WTC11 (cell line): ENCODE measurements at regions not wholly inside any gene's neighbourhood (a gene's known extent, or its start where the extent isn't known, plus 50 kb on each side); places are given as distances from the start of the nearest gene placed in this dataset.

ENCODE experiments used
- ATAC-seq: fragments of 200-7000 bp; cut with Tn5 transposase; 2 replicates; pipeline ENCODE4 v1.10.0; 2021; ENCODE audit warnings: mild to moderate bottlenecking, moderate library complexity
- CTCF ChIA-PET: fragments of 300-600 bp; sonication (Branson Sonifier 250); formaldehyde crosslinking; loops from one replicate; lab custom pipeline; 2021; ENCODE audit warnings: antibody characterized with exemption; lab: Charles Lee
- POLR2A ChIA-PET: fragments of 350-600 bp; sonication (Branson Sonifier 250); formaldehyde crosslinking; loops from one replicate; lab custom pipeline; 2021; ENCODE audit warnings: antibody characterized with exemption; lab: Charles Lee
- DNase-seq: peaks from one replicate; pipeline ENCODE4 v3.0.0; 2021; ENCODE audit warnings: low spot score
- H3K27ac Mint-ChIP-seq: 2 replicates; pipeline ENCODE4 v1.8.0; 2021; ENCODE audit warnings: mixed read lengths
- H3K27me3 Mint-ChIP-seq: 2 replicates; pipeline ENCODE4 v1.8.0; 2021; ENCODE audit warnings: low read depth, mild to moderate bottlenecking, moderate library complexity, mixed read lengths
- H3K36me3 Mint-ChIP-seq: 2 replicates; pipeline ENCODE4 v1.8.0; 2021; ENCODE audit warnings: mixed read lengths
- H3K4me1 Mint-ChIP-seq: 2 replicates; pipeline ENCODE4 v1.8.0; 2022; ENCODE audit warnings: mixed read lengths
- H3K4me3 Mint-ChIP-seq: 2 replicates; pipeline ENCODE4 v1.8.0; 2021; ENCODE audit warnings: mild to moderate bottlenecking, moderate library complexity, mixed read lengths
- H3K9me3 Mint-ChIP-seq: 2 replicates; pipeline ENCODE4 v1.8.0; 2021; ENCODE audit warnings: mixed read lengths
- ATF2 ChIP-seq: sonication (generic); formaldehyde crosslinking; IDR thresholded peaks from 2 replicates; pipeline ENCODE4 v1.8.1; 2022; ENCODE audit warnings: low read depth, missing genetic modification reagents, borderline replicate concordance
- CREB1 ChIP-seq: sonication (generic); formaldehyde crosslinking; IDR thresholded peaks from 2 replicates; pipeline ENCODE4 v1.8.0; 2023; ENCODE audit warnings: mild to moderate bottlenecking, missing genetic modification reagents
- EMX1 ChIP-seq: fragments of 250-450 bp; sonication (Bioruptor Pico); IDR thresholded peaks from 2 replicates; pipeline ENCODE4 v1.8.0; 2021; ENCODE audit warnings: mild to moderate bottlenecking
- ERG ChIP-seq: fragments of 250-450 bp; sonication (Bioruptor Pico); IDR thresholded peaks from 2 replicates; pipeline ENCODE4 v1.8.0; 2021; ENCODE audit warnings: mild to moderate bottlenecking
- FOXJ3 ChIP-seq: sonication (generic); formaldehyde crosslinking; IDR thresholded peaks from 2 replicates; pipeline ENCODE4 v1.9.0; 2021; ENCODE audit warnings: missing genetic modification reagents, mild to moderate bottlenecking, borderline replicate concordance
- GABPB1 ChIP-seq: sonication (generic); formaldehyde crosslinking; IDR thresholded peaks from 2 replicates; pipeline ENCODE4 v1.8.1; 2023; ENCODE audit warnings: mild to moderate bottlenecking, missing genetic modification reagents
- GRHL2 ChIP-seq: fragments of 250-450 bp; sonication (Bioruptor Pico); IDR thresholded peaks from 2 replicates; pipeline ENCODE4 v1.8.0; 2022; ENCODE audit warnings: mild to moderate bottlenecking, moderate library complexity; ENCODE audit not compliant: insufficient replicate concordance, severe bottlenecking
- IRF2 ChIP-seq: sonication (generic); formaldehyde crosslinking; IDR thresholded peaks from 2 replicates; pipeline ENCODE4 v1.8.0; 2022; ENCODE audit warnings: low read depth, missing genetic modification reagents, borderline replicate concordance
- NFE2L1 ChIP-seq: sonication (generic); formaldehyde crosslinking; IDR thresholded peaks from 2 replicates; pipeline ENCODE4 v1.8.1; 2023; ENCODE audit warnings: missing genetic modification reagents
- NFYB ChIP-seq: sonication (generic); formaldehyde crosslinking; conservative IDR thresholded peaks from 2 replicates; pipeline ENCODE4 v1.8.0; 2022; ENCODE audit warnings: low read depth, missing genetic modification reagents
- NR1H2 ChIP-seq: sonication (generic); formaldehyde crosslinking; IDR thresholded peaks from 2 replicates; pipeline ENCODE4 v1.9.0; 2021; ENCODE audit warnings: mild to moderate bottlenecking, moderate library complexity, missing genetic modification reagents
- NR2C2 ChIP-seq: sonication (generic); formaldehyde crosslinking; IDR thresholded peaks from 2 replicates; pipeline ENCODE4 v1.8.0; 2022; ENCODE audit warnings: mild to moderate bottlenecking, missing genetic modification reagents
- RELA ChIP-seq: sonication (generic); formaldehyde crosslinking; IDR thresholded peaks from 2 replicates; pipeline ENCODE4 v1.8.1; 2022; ENCODE audit warnings: missing genetic modification reagents, mild to moderate bottlenecking, borderline replicate concordance
- RORB ChIP-seq: fragments of 250-450 bp; sonication (Bioruptor Pico); IDR thresholded peaks from 2 replicates; pipeline ENCODE4 v1.9.0; 2021; ENCODE audit warnings: mild to moderate bottlenecking
- SMAD4 ChIP-seq: sonication (generic); formaldehyde crosslinking; IDR thresholded peaks from 2 replicates; pipeline ENCODE4 v1.8.0; 2022; ENCODE audit warnings: mild to moderate bottlenecking, missing genetic modification reagents
- ZBTB43 ChIP-seq: sonication (generic); formaldehyde crosslinking; IDR thresholded peaks from 2 replicates; pipeline ENCODE4 v1.8.1; 2023; ENCODE audit warnings: mild to moderate bottlenecking, missing genetic modification reagents
- ZNF263 ChIP-seq: sonication (generic); formaldehyde crosslinking; IDR thresholded peaks from 2 replicates; pipeline ENCODE4 v1.8.1; 2022; ENCODE audit warnings: low read depth, mild to moderate bottlenecking, moderate library complexity, missing genetic modification reagents
- ZNF512 ChIP-seq: sonication (generic); formaldehyde crosslinking; IDR thresholded peaks from 2 replicates; pipeline ENCODE4 v1.8.1; 2022; ENCODE audit warnings: missing genetic modification reagents, borderline replicate concordance
- ZNF532 ChIP-seq: fragments of 250-450 bp; sonication (Bioruptor Pico); IDR thresholded peaks from 2 replicates; pipeline ENCODE4 v1.9.0; 2021; ENCODE audit warnings: mild to moderate bottlenecking, borderline replicate concordance

- ChIA-PET POLR2A (no interaction called here), CTCF (no interaction called here)
- no peaks in the 10 kb centered on the region for H3K27me3 Mint-ChIP-seq
- no peaks in the 10 kb centered on the region for H3K36me3 Mint-ChIP-seq
- ATAC-seq (no peak), DNase-seq (no peak)
- no peak overlapping the region for H3K4me3 Mint-ChIP-seq
- no peaks in the 10 kb centered on the region for H3K4me1 Mint-ChIP-seq
- H3K9me3 Mint-ChIP-seq = 0 out of 2 replicates have a peak, but pooled peaks cover 3% of the 10 kb centered on the region
- H3K27ac Mint-ChIP-seq = no peak overlapping the region
- TF ChIP-seq SMAD4 (CRISPR knock-in tag) (no peak), ZNF263 (CRISPR knock-in tag) (no peak), NR1H2 (CRISPR knock-in tag) (no peak), ZNF532 (no peak), ATF2 (CRISPR knock-in tag) (no peak), GRHL2 (CRISPR knock-in tag) (no peak), ERG (CRISPR knock-in tag) (no peak), RORB (no peak), NR2C2 (no peak), EMX1 (CRISPR knock-in tag) (no peak), ZBTB43 (no peak), ZNF512 (no peak)
These were observed 1122.3 kb upstream of the PCDH10 start for GRCh38 chr4:132026816-132027215.

GRCh38 chr4:132056496-132056895 lies 1092.6 kb upstream of the PCDH10 start:
- POLR2A ChIA-PET = no interaction called here
- peaks cover 34% of the 10 kb centered on the region for H3K36me3 Mint-ChIP-seq

More at GRCh38 chr4:132056496-132056895, 1092.6 kb upstream of the PCDH10 start:
- CTCF ChIA-PET = no interaction called here
- Mint-ChIP-seq H3K9me3 (peaks cover 32% of the 10 kb centered on the region), H3K4me1 (no peaks in the 10 kb centered on the region), H3K27ac (no peak overlapping the region), H3K4me3 (no peak overlapping the region), H3K27me3 (no peaks in the 10 kb centered on the region; the same call in 1 of the 2 replicates)
- DNase-seq = no peak
- ATAC-seq = no peak
- TF ChIP-seq NFYB (CRISPR knock-in tag) = no peak
- TF ChIP-seq IRF2 (CRISPR knock-in tag) = no peak
- no peak for TF ChIP-seq FOXJ3 (CRISPR knock-in tag)
- TF ChIP-seq GABPB1 = no peak
- no peak for TF ChIP-seq RELA (CRISPR knock-in tag)
- no peak for TF ChIP-seq CREB1 (CRISPR knock-in tag)
- no peak for TF ChIP-seq NFE2L1 (CRISPR knock-in tag)
